ENCODE measurements at regions not wholly inside any gene's neighbourhood (a gene's known extent, or its start where the extent isn't known, plus 50 kb on each side); places are given as distances from the start of the nearest gene placed in this dataset.

- no TSS peak for BruUV-seq (replicated peaks)
- Histone ChIP-seq H3K9me3 (ENCODE audit: low read depth, low read length, poor library complexity, severe bottlenecking) (no peaks in the 10 kb centered on the region), H3K27me3 (replicated peaks; ENCODE audit: insufficient read depth, low read depth, low read length, poor library complexity) (no peaks in the 10 kb centered on the region), H3K4me3 (ENCODE audit: low read depth, low read length, poor library complexity, severe bottlenecking) (no peak overlapping the region), H3K4me1 (ENCODE audit: insufficient read depth, low read length, poor library complexity, severe bottlenecking) (no peaks in the 10 kb centered on the region), H3K36me3 (ENCODE audit: insufficient read depth, low read length, poor library complexity, severe bottlenecking) (no peaks in the 10 kb centered on the region), H3K27ac (ENCODE audit: low read depth, low read length, poor library complexity, severe bottlenecking) (no peak overlapping the region)
- intact Hi-C loops (cut with micrococcal nuclease; ENCODE audit: unreplicated experiment) = no loop called here
- ChIA-PET POLR2A (ENCODE audit: low non-redundant PET) (no interaction called here), CTCF (no interaction called here)
- DNase-seq (ENCODE audit: low spot score) = no peak
- no peak for TF ChIP-seq EZH2 (IDR thresholded peaks at IDR 0.05; ENCODE audit: borderline replicate concordance, low read depth, low read length, poor library complexity, severe bottlenecking)
- TF ChIP-seq, protein P1, sequence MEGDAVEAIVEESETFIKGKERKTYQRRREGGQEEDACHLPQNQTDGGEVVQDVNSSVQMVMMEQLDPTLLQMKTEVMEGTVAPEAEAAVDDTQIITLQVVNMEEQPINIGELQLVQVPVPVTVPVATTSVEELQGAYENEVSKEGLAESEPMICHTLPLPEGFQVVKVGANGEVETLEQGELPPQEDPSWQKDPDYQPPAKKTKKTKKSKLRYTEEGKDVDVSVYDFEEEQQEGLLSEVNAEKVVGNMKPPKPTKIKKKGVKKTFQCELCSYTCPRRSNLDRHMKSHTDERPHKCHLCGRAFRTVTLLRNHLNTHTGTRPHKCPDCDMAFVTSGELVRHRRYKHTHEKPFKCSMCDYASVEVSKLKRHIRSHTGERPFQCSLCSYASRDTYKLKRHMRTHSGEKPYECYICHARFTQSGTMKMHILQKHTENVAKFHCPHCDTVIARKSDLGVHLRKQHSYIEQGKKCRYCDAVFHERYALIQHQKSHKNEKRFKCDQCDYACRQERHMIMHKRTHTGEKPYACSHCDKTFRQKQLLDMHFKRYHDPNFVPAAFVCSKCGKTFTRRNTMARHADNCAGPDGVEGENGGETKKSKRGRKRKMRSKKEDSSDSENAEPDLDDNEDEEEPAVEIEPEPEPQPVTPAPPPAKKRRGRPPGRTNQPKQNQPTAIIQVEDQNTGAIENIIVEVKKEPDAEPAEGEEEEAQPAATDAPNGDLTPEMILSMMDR (conservative IDR thresholded peaks at IDR 0.05; ENCODE audit: low read depth, low read length) = no peak
Measured at GRCh38 chr2:40886655-40887054, 434.8 kb upstream of the SLC8A1 start.

DNA sequence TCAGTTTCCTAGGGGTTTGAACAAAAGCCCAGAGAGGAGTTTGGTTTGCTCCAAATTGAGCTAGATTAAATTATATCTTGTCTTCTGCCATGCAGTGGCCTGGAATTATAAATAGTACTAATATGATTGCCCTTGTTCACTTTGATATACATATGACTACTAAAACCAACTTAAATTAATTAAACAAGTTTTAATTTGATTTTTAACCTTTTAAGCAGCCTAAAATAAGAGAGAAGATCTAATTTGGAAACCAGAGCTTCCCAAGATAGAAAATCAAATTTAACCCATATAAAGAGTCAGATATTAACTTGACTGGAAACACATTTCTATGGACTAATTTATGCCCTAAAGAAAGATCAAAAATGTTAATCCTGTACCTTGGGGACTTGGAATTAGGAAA, 444.5 kb upstream of the SLC8A1 start:
- ChIA-PET CTCF (no interaction called here), POLR2A (ENCODE audit: low non-redundant PET) (no interaction called here)
- BruUV-seq (replicated peaks) = no TSS peak
- Histone ChIP-seq H3K4me3 (ENCODE audit: low read depth, low read length, poor library complexity, severe bottlenecking) (no peak overlapping the region), H3K27me3 (replicated peaks; ENCODE audit: insufficient read depth, low read depth, low read length, poor library complexity) (no peaks in the 10 kb centered on the region), H3K9me3 (ENCODE audit: low read depth, low read length, poor library complexity, severe bottlenecking) (no peaks in the 10 kb centered on the region), H3K27ac (ENCODE audit: low read depth, low read length, poor library complexity, severe bottlenecking) (no peak overlapping the region), H3K36me3 (ENCODE audit: insufficient read depth, low read length, poor library complexity, severe bottlenecking) (no peaks in the 10 kb centered on the region), H3K4me1 (ENCODE audit: insufficient read depth, low read length, poor library complexity, severe bottlenecking) (no peaks in the 10 kb centered on the region)
- no peak for DNase-seq (ENCODE audit: low spot score)
- TF ChIP-seq EZH2 (IDR thresholded peaks at IDR 0.05; ENCODE audit: borderline replicate concordance, low read depth, low read length, poor library complexity, severe bottlenecking) = no peak
- TF ChIP-seq, protein P1 (conservative IDR thresholded peaks at IDR 0.05; ENCODE audit: low read depth, low read length) = no peak
- intact Hi-C loops (cut with micrococcal nuclease; ENCODE audit: unreplicated experiment) = no loop called here

DNA sequence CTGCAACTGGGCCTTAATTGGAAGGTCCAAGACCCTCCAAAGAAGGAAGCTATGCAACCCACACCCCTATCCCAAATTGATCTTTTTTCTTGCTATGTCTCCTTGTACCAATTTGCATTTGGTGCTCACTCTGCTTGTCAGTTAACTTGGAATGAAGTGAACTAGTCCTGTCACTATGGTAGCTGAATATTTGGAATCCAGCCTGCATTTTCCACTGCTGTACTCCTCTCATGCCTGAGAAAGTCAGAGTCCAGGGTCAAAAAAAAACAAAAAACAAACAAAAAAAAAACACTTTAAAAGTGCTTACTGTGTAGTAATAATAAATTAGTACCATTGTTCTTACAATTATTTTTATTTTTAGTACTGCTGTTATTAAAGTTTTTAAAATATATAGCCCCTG, 462.8 kb upstream of the SLC8A1 start:
- Histone ChIP-seq H3K4me1 (ENCODE audit: insufficient read depth, low read length, poor library complexity, severe bottlenecking) (no peaks in the 10 kb centered on the region), H3K27me3 (replicated peaks; ENCODE audit: insufficient read depth, low read depth, low read length, poor library complexity) (no peaks in the 10 kb centered on the region), H3K36me3 (ENCODE audit: insufficient read depth, low read length, poor library complexity, severe bottlenecking) (no peaks in the 10 kb centered on the region), H3K9me3 (ENCODE audit: low read depth, low read length, poor library complexity, severe bottlenecking) (no peaks in the 10 kb centered on the region), H3K27ac (ENCODE audit: low read depth, low read length, poor library complexity, severe bottlenecking) (no peak overlapping the region), H3K4me3 (ENCODE audit: low read depth, low read length, poor library complexity, severe bottlenecking) (no peak overlapping the region)
- no peak for DNase-seq (ENCODE audit: low spot score)
- TF ChIP-seq EZH2 (IDR thresholded peaks at IDR 0.05; ENCODE audit: borderline replicate concordance, low read depth, low read length, poor library complexity, severe bottlenecking) = no peak
- TF ChIP-seq, protein P1 (conservative IDR thresholded peaks at IDR 0.05; ENCODE audit: low read depth, low read length) = no peak
- intact Hi-C loops (cut with micrococcal nuclease; ENCODE audit: unreplicated experiment) = no loop called here
- ChIA-PET POLR2A (ENCODE audit: low non-redundant PET) (no interaction called here), CTCF (no interaction called here)
- no TSS peak for BruUV-seq (replicated peaks)

Data from A673 (cell line).